ENCODE measurements at regions not wholly inside any gene's neighbourhood (a gene's known extent, or its start where the extent isn't known, plus 50 kb on each side); places are given as distances from the start of the nearest gene placed in this dataset.
"Not testable (repeated sequence)": the region's sequence is repeated elsewhere in the genome, so short reads cannot be mapped to it uniquely, and the experiment has no call there.

DNA sequence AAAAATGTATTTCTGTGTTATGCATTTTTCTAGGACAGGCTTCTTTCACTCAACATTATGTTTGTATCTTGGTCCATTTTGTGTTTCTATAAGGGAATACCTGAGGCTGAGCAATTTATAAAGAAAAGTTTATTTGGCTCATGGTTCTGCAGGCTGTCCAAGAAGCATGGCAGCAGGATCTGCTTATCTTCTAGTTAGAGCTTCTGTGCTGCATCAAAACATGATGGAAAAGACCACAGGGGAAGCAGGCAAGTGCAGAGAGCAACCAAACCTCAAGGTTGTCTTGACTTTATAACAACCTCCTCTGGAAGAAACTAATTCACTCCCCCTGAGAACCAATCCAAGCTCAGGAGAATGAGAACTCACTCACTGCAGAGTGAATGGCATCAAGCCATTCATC is 1601.0 kb upstream of the NUDT12 start:
- Histone ChIP-seq H3K4me3 (ENCODE audit: low read depth in 2 of 2, low read length in 1 of 2) (no peak overlapping the region), H2AFZ (ENCODE audit: low read depth) (no peak overlapping the region), H3F3A (replicated peaks; ENCODE audit: insufficient read depth) (no peaks in the 10 kb centered on the region), H3K9me2 (no peaks in the 10 kb centered on the region), H3K36me3 (replicated peaks in 1 of 2; ENCODE audit: control insufficient read depth in 1 of 2, insufficient read depth in 2 of 2, low read length in 1 of 2) (no peaks in the 10 kb centered on the region), H3K79me2 (ENCODE audit: insufficient read depth) (no peaks in the 10 kb centered on the region), H3K9me3 (no peaks in the 10 kb centered on the region), H3K27ac (ENCODE audit: low read depth in 2 of 2, low read length in 1 of 2) (no peak overlapping the region), H3K27me3 (ENCODE audit: insufficient read depth) (no peaks in the 10 kb centered on the region), H3K4me2 (no peak overlapping the region), H3K9ac (no peak overlapping the region), H4K20me1 (ENCODE audit: insufficient read depth) (no peaks in the 10 kb centered on the region), H3K4me1 (ENCODE audit: control insufficient read depth in 1 of 2, insufficient read depth in 2 of 2, low read depth in 1 of 2, low read length in 1 of 2) (no peaks in the 10 kb centered on the region)
- CTCF ChIA-PET, result no interaction called here
- no peak for DNase-seq
- TF ChIP-seq RFX5 (IDR thresholded peaks at IDR 0.05; ENCODE audit: low read length), result no peak
- no peak for TF ChIP-seq REST (IDR thresholded peaks at IDR 0.05; ENCODE audit: low read depth, low read length)
- TF ChIP-seq RAD21 (IDR thresholded peaks at IDR 0.05; ENCODE audit: low read length), result no peak
- no peak for TF ChIP-seq USF2 (IDR thresholded peaks at IDR 0.05; ENCODE audit: borderline replicate concordance, low read depth, low read length)
- TF ChIP-seq CHD2 (IDR thresholded peaks at IDR 0.05; ENCODE audit: low read length, partially characterized antibody), result no peak
- no peak for TF ChIP-seq ELF1 (IDR thresholded peaks at IDR 0.05)
- no peak for TF ChIP-seq NFIC (IDR thresholded peaks at IDR 0.05; ENCODE audit: borderline replicate concordance)
- no peak for TF ChIP-seq TAF1 (IDR thresholded peaks at IDR 0.05; ENCODE audit: borderline replicate concordance, low read depth, low read length)
- TF ChIP-seq GABPA (IDR thresholded peaks at IDR 0.05; ENCODE audit: low read depth), result no peak
- TF ChIP-seq, protein P1, sequence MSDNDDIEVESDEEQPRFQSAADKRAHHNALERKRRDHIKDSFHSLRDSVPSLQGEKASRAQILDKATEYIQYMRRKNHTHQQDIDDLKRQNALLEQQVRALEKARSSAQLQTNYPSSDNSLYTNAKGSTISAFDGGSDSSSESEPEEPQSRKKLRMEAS (IDR thresholded peaks at IDR 0.05; ENCODE audit: low read depth), result no peak
- TF ChIP-seq ZBTB33 (IDR thresholded peaks at IDR 0.05; ENCODE audit: borderline replicate concordance, low read depth), result no peak
- no peak for TF ChIP-seq POLR2AphosphoS5 (IDR thresholded peaks at IDR 0.05; ENCODE audit: low read depth, low read length)
- TF ChIP-seq MXI1 (IDR thresholded peaks at IDR 0.05; ENCODE audit: low read depth, low read length), result no peak
- TF ChIP-seq SIN3A (IDR thresholded peaks at IDR 0.05; ENCODE audit: borderline replicate concordance, low read depth, low read length), result no peak
- POLR2A ChIA-PET, result no interaction called here

DNA sequence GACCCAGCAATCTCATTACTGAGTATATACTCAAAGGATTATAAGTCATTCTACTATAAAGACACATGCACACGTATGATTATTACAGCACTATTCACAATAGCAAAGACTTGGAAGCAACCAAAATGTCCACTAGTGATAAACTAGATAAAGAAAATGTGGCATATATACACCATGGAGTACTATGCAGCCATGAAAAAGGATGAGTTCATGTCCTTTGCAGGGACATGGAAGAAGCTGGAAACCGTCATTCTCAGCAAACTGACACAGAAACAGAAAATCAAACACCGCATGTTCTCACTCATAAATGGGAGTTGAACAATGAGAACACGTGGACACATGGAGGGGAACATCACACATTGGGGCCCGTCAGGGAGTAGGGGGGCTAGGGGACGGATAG is 1600.0 kb upstream of the NUDT12 start:
- H3K4me2 ChIP-seq; DNase-seq; H3F3A ChIP-seq (replicated peaks; ENCODE audit: insufficient read depth); H3K27me3 ChIP-seq (ENCODE audit: insufficient read depth); H3K27ac ChIP-seq (ENCODE audit: low read depth in 2 of 2, low read length in 1 of 2); H3K36me3 ChIP-seq (replicated peaks in 1 of 2; ENCODE audit: control insufficient read depth in 1 of 2, insufficient read depth in 2 of 2, low read length in 1 of 2); H3K79me2 ChIP-seq (ENCODE audit: insufficient read depth); POLR2A ChIA-PET; H3K4me1 ChIP-seq (ENCODE audit: control insufficient read depth in 1 of 2, insufficient read depth in 2 of 2, low read depth in 1 of 2, low read length in 1 of 2); H4K20me1 ChIP-seq (ENCODE audit: insufficient read depth); CTCF ChIA-PET; H3K9me3 ChIP-seq; H3K4me3 ChIP-seq (ENCODE audit: low read depth in 2 of 2, low read length in 1 of 2); H3K9ac ChIP-seq; H2AFZ ChIP-seq (ENCODE audit: low read depth); H3K9me2 ChIP-seq: not testable (repeated sequence)
- WGBS (ENCODE audit: low lambda C conversion rate), result 58% methylated on average over 6 of the region's 6 CpGs
